HG02571 (cell line): ENCODE measurements at regions not wholly inside any gene's neighbourhood (a gene's known extent, or its start where the extent isn't known, plus 50 kb on each side); places are given as distances from the start of the nearest gene placed in this dataset.

ENCODE experiments used
- ATAC-seq: cut with Tn5 transposase; IDR thresholded peaks from one replicate; pipeline ENCODE4 v1.9.1; 2021; ENCODE audit warnings: mild to moderate bottlenecking, moderate library complexity; ENCODE audit not compliant: unreplicated experiment

DNA sequence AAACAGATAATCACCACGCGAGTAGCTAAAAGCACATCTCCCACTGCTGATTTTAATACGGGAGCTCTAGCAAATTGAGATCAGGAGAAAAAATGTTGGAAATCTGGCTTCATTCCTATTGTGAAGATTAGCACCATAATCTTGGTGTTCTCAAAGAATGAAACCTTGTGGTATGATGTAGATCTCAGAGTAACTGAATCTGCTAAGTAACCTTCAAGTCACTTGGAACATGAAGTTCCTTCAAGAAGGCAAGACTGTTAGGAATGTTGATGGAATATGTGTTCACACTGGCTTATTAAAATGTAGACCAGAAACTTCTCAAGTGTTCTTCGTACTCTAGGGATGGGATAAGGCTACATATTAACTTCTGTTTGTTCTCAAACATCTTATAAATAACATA lies 117.4 kb upstream of the CHRM3 start:
- no peak for ATAC-seq

DNA sequence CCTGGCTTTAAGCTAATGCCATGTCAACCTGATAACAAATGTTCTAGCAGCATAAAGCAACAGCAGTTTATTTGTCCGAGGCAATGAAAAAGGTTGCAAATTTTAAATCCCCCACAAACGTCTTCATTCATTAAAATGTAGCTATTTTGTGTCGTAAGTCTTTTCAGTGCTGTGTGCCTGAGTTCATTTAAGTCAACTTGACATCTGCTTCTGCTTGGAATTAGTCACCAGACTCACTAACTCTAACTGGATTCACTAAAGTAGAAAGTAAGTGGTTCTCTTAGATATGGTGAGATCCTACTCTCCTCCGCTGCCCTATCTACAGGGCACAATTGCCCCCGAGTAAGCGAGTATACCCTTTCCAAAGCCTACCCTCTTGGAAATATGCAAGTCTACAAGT lies 118.4 kb upstream of the CHRM3 start:
- ATAC-seq, result no peak

DNA sequence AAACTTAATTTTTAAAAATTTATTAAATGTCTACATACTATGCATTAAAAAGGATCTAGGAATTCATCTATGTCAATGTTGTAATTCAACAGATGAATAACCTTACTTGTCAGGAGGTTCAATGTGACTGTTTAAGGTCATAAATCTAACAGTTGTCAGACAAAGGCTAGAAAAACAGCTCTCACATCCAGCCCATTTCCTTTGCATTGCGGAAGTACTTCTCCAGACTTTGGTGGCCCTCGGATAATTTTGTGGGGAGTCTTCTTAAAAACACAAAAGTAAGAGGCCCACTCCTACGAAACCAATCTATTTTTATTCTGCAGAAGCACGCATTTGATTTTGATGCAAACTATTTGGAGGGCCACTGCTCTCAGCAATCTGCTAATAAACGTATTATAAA lies 122.6 kb upstream of the CHRM3 start:
- no peak for ATAC-seq

- ATAC-seq, result no peak
These were observed 123.8 kb upstream of the CHRM3 start for GRCh38 chr1:239262538-239262937.

- ATAC-seq, result no peak
These were observed 124.8 kb upstream of the CHRM3 start for GRCh38 chr1:239261521-239261920.

DNA sequence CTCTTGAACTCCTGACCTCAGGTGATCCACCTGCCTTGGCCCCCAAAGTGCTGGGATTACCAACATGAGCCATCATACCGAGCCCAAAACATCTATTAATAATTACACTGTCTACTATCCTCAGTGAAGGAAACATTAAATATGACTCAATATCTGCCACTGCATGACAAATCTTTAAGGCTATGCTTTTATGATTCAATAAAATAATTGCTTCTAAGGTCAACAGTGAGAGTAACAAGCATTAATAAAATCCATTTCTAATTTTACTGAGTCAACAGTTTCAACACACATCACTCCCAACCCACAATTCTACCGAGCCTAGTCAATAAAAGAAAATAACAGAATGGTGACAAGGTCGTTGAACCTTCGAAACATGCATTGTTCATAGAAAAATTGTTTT lies 125.5 kb upstream of the CHRM3 start:
- no peak for ATAC-seq

GRCh38 chr1:239255628-239256160 lies 130.7 kb upstream of the CHRM3 start:
- no peak for ATAC-seq

DNA sequence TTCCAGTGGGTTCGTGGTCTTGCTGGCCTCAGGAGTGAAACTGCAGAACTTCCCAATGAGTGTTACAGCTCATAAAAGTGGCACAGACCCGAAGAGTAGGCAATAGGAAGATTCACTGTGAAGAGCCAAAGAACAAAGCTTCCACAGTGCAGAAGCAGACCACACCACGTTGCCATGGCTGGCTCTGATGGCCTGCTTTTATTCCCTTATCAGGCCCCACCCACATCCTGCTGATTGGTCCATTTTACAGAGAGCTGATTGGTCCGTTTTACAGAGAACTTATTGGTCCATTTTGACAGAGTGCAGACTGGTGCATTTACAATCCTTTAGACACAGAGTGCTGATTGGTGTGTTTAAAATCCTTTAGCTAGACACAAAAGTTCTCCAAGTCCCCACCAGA lies 131.4 kb upstream of the CHRM3 start:
- ATAC-seq, result no peak

- ATAC-seq, result no peak
These were observed 133.3 kb upstream of the CHRM3 start for GRCh38 chr1:239253032-239253431.

DNA sequence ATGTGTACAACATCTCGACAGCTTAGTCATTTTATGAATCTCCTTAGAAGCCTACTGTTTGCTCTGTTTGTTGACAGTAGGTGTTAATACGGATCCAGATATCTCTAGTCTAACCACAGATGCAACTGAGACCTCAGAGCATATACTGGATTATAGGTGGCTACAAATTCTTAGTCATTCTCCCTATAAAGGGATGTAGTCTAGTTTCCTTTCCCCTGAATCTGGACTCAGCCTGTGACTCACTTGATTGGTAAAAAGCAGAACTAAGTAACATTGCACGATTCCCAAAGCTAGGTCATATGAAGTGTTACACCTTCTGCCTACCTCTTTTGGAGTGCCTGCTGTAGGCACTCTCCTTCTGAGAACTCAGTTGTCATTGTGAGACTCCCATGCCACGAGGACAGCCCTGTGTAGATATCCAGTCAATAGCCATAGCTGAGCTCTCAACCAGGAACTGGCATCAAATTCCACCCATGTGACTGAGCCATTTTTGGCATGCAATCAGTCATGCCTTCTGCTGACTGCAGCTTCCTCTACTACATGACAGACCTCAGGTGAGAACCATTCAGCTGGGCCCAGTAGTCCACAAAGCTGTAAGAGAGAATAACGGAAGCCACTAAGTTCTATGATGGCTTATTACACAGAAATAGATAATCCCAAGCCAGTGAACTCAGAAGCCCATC lies 135.9 kb upstream of the CHRM3 start:
- no peak for ATAC-seq

DNA sequence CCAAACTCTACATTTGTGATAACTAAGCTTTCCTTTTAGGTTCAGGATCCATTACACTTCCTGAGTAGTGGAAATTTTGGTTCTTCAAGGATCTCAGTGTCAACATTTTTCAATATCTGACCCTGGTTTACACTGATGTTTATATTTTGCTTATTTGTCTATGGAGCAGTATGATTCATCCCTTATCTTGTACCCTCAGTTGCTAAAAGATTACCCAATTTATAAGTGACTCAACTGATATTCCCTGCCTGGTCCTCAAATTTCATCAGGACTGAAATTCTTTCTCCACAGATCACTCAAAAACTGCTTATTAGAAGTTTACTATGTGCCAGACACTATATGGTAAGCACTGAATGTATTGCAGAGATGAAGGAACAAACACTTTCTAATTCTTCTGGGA lies 139.1 kb upstream of the CHRM3 start:
- no peak for ATAC-seq

DNA sequence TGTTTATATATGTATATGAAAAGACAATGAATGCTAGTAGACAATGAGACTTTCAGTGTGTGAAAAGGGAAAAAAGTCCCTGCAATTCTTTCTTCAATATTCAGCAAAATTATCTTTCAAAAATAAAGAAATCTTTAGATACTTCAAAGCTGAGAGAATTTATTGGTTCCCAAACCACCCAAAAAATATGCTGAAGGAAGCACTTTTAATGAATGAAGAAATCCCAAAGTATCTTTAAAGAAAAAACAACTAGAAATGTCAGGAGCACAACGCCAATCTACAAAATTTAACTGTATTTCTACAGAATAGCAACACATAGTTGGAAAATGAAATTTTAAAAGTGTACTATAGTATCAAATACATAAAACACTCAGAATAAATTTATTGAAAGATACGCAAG lies 142.3 kb upstream of the CHRM3 start:
- ATAC-seq, result no peak

DNA sequence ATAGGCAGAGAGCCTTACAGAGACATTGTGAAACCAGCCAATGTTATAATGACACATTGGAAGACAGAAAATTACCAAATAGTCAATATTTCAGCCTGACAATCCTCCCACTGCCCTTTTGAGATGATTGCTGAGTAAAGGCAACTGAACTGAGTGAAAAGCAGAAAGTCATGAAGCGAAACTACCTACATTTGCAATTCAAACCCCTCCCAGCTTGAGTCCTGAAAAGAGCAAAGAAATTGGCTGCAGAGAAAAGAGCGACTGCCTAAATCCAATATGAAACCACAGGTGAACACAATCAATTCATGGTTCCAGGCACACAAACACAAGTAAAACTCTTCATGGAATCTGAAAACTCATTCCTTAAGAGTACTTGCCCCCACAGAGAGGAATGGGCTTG lies 143.4 kb upstream of the CHRM3 start:
- no peak for ATAC-seq

GRCh38 chr1:239242404-239242803 lies 144.0 kb upstream of the CHRM3 start:
- no peak for ATAC-seq

GRCh38 chr1:239240736-239241135 lies 145.6 kb upstream of the CHRM3 start:
- ATAC-seq, result no peak

GRCh38 chr1:239239529-239239928 lies 146.8 kb upstream of the CHRM3 start:
- no peak for ATAC-seq

- no peak for ATAC-seq
These were observed 148.5 kb upstream of the CHRM3 start for GRCh38 chr1:239237912-239238311.

GRCh38 chr1:239233626-239234025 lies 152.7 kb upstream of the CHRM3 start:
- ATAC-seq, result no peak

GRCh38 chr1:239232921-239233320 lies 153.4 kb upstream of the CHRM3 start:
- no peak for ATAC-seq

DNA sequence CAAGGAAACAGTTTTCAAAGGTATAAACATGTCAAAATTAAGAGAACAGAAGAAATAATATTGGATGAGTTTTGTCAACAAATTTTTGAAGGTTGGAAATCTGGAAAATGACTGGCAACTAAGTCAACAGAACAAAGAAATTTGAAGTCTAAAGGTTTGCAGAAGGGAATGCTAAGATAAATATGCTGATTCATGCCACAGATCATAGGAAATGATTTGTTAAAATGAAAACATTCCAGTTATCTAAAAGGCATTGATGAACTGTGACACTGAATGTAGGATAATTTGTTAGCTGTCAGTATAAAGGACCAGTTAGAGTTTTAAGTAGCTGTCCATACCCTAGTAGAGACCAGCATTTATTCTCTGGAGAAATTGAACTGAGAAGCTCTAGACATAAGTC lies 157.9 kb upstream of the CHRM3 start:
- no peak for ATAC-seq

DNA sequence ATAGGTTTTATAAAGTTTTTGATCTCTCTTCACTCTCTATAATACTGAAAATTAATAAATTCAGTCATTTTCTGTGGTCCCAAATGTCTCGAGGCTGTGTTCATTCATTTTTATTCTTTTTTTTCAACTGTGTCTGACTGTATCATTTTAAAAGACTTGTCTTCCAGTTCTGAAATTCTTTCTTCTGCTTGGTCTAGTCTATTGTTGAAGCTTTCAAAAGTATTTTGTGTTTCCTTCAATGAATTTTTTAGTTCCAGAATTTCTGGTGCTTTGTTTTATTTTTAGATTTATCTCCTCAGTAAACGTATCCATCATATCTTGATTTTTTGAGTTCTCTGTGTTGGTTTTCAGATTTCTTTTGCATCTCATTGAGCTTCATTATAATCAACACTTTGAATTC lies 161.0 kb upstream of the CHRM3 start:
- no peak for ATAC-seq

GRCh38 chr1:239224100-239224499 lies 162.3 kb upstream of the CHRM3 start:
- no peak for ATAC-seq

DNA sequence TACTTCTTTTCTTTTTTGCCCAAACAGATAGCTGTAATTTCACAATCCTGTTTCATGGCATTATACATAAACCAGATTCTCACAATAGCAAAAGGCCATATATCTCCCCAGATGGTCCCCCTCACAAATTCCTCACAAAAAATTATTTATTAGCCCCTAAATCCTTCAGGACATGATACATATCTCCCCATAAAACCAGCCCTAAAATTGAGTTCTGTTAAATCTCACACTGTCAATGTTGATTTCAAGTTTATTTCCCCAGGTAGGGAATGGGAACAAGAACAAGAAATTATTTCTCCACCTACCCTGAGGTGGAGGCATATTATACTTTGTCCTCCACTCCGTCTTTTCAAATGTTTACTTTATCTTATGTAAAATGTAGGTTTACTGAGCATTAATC lies 163.4 kb upstream of the CHRM3 start:
- ATAC-seq, result no peak
